Ishikawa (cell line): ENCODE measurements at regions not wholly inside any gene's neighbourhood (a gene's known extent, or its start where the extent isn't known, plus 50 kb on each side); places are given as distances from the start of the nearest gene placed in this dataset.

Experiments
- CEBPB ChIP-seq: IDR thresholded peaks from 2 replicates; pipeline ENCODE4 v1.6.1; 2012
- CREB1 ChIP-seq: IDR thresholded peaks from 2 replicates; pipeline ENCODE4 v1.6.1; 2012; ENCODE audit warnings: low read depth
- EGR1 ChIP-seq: IDR thresholded peaks from 2 replicates; pipeline ENCODE4 v1.6.1; 2012
- EP300 ChIP-seq: IDR thresholded peaks from 2 replicates; pipeline ENCODE4 v1.6.1; 2012; ENCODE audit warnings: borderline replicate concordance
- FOXM1 ChIP-seq: IDR thresholded peaks from 2 replicates; pipeline ENCODE4 v1.6.1; 2012; ENCODE audit warnings: low read depth, borderline replicate concordance
- NFIC ChIP-seq: IDR thresholded peaks from 2 replicates; pipeline ENCODE4 v1.6.1; 2012
- RAD21 ChIP-seq: IDR thresholded peaks from 2 replicates; pipeline ENCODE4 v1.6.1; 2012; ENCODE audit warnings: low read depth
- TAF1 ChIP-seq: IDR thresholded peaks from 2 replicates; pipeline ENCODE4 v1.6.1; 2012; ENCODE audit warnings: low read depth, mild to moderate bottlenecking
- TCF12 ChIP-seq: IDR thresholded peaks from 2 replicates; pipeline ENCODE4 v1.6.1; 2012; ENCODE audit warnings: low read depth
- TEAD4 ChIP-seq: IDR thresholded peaks from 2 replicates; pipeline ENCODE4 v1.6.1; 2012
- YY1 ChIP-seq: IDR thresholded peaks from 2 replicates; pipeline ENCODE4 v1.6.1; 2012; ENCODE audit warnings: low read depth
- ZBTB7A ChIP-seq: IDR thresholded peaks from 2 replicates; pipeline ENCODE4 v1.6.1; 2012; ENCODE audit warnings: low read depth
- TF ChIP-seq, protein P1 (sequence below): IDR thresholded peaks from 2 replicates; pipeline ENCODE4 v1.6.1; 2012
- TF ChIP-seq, protein P2 (sequence below): IDR thresholded peaks from 2 replicates; pipeline ENCODE4 v1.6.1; 2012; ENCODE audit warnings: low read depth, mild to moderate bottlenecking
- TF ChIP-seq, protein P3 (sequence below): IDR thresholded peaks from 2 replicates; pipeline ENCODE4 v1.6.1; 2012

DNA sequence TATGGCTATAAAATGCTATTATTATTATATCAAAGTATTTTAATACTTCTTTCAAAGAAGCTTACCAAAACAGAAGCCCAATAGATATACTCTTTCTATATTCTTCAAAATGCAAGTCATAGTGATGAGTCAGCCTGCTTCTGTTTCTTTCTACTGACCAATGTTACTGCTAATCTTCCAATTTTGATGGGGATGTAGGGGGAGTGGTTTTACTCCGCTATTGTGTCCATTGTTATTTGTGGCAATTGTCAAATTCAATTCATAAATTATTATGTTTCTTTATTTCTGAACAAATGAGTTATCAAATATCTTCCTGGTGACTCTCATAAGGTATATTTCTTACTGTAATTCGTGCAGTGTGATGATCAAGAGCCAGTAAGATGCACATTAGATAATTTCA, 221.5 kb upstream of the DEFB112 start:
- TF ChIP-seq CEBPB (no peak), CREB1 (no peak), TCF12 (no peak), EP300 (no peak), RAD21 (no peak), ZBTB7A (no peak), YY1 (no peak), TEAD4 (no peak), TAF1 (no peak), FOXM1 (no peak), EGR1 (no peak), NFIC (no peak)
- TF ChIP-seq, protein P1, sequence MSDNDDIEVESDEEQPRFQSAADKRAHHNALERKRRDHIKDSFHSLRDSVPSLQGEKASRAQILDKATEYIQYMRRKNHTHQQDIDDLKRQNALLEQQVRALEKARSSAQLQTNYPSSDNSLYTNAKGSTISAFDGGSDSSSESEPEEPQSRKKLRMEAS, result no peak
- TF ChIP-seq, protein P2, sequence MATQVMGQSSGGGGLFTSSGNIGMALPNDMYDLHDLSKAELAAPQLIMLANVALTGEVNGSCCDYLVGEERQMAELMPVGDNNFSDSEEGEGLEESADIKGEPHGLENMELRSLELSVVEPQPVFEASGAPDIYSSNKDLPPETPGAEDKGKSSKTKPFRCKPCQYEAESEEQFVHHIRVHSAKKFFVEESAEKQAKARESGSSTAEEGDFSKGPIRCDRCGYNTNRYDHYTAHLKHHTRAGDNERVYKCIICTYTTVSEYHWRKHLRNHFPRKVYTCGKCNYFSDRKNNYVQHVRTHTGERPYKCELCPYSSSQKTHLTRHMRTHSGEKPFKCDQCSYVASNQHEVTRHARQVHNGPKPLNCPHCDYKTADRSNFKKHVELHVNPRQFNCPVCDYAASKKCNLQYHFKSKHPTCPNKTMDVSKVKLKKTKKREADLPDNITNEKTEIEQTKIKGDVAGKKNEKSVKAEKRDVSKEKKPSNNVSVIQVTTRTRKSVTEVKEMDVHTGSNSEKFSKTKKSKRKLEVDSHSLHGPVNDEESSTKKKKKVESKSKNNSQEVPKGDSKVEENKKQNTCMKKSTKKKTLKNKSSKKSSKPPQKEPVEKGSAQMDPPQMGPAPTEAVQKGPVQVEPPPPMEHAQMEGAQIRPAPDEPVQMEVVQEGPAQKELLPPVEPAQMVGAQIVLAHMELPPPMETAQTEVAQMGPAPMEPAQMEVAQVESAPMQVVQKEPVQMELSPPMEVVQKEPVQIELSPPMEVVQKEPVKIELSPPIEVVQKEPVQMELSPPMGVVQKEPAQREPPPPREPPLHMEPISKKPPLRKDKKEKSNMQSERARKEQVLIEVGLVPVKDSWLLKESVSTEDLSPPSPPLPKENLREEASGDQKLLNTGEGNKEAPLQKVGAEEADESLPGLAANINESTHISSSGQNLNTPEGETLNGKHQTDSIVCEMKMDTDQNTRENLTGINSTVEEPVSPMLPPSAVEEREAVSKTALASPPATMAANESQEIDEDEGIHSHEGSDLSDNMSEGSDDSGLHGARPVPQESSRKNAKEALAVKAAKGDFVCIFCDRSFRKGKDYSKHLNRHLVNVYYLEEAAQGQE, result no peak
- TF ChIP-seq, protein P3, sequence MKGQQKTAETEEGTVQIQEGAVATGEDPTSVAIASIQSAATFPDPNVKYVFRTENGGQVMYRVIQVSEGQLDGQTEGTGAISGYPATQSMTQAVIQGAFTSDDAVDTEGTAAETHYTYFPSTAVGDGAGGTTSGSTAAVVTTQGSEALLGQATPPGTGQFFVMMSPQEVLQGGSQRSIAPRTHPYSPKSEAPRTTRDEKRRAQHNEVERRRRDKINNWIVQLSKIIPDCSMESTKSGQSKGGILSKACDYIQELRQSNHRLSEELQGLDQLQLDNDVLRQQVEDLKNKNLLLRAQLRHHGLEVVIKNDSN, result no peak

DNA sequence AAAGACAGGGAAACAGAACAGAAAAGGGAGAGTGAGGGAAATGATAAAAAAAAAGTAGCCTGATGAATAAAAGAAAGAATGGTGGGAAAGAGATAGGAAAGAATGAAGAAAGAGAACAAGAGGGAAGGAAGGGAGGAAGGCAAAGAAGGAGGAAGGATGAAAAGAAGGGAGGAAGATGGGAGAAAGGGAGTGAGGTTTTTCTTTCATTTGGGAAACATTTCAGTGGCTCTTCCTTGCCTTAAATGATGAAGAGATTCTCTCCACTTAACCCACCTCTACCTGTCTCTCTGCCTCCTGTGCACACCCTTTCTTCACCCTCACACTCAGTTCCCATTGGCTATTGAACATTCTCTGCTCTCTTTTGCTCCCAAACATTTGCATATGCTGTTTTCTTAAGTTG, 222.1 kb upstream of the DEFB112 start:
- TF ChIP-seq, protein P1, result no peak
- TF ChIP-seq EGR1, result no peak
- TF ChIP-seq ZBTB7A, result no peak
- TF ChIP-seq, protein P3, result no peak
- TF ChIP-seq TEAD4, result no peak
- no peak for TF ChIP-seq TAF1
- no peak for TF ChIP-seq RAD21
- no peak for TF ChIP-seq EP300
- TF ChIP-seq NFIC, result no peak
- TF ChIP-seq TCF12, result no peak
- TF ChIP-seq, protein P2, result no peak
- TF ChIP-seq FOXM1, result no peak
- TF ChIP-seq YY1, result no peak
- TF ChIP-seq CREB1, result no peak
- TF ChIP-seq CEBPB, result no peak

DNA sequence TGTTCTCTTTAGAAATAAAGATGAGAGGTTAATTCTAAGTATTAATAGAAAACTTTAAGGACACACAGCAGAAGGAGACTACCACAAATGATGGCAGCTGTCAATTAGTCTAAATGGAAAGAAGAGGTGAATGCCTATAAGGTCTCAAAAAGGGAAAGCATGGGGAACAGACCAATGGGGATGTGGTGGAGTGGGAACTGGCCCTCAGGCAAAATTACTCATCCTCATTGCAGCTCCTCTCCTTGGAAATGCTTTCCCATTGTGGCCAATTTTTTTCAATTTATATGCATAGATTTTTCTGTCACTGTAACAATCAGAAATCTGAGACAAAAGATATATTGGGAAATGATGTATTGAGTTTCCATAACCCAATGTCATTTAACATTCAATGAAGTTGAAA, 222.9 kb upstream of the DEFB112 start:
- TF ChIP-seq RAD21 (no peak), YY1 (no peak), NFIC (no peak), CREB1 (no peak), TCF12 (no peak), TEAD4 (no peak), ZBTB7A (no peak), EGR1 (no peak), EP300 (no peak), FOXM1 (no peak), TAF1 (no peak), CEBPB (no peak)
- TF ChIP-seq, protein P1, result no peak
- TF ChIP-seq, protein P2, result no peak
- TF ChIP-seq, protein P3, result no peak

DNA sequence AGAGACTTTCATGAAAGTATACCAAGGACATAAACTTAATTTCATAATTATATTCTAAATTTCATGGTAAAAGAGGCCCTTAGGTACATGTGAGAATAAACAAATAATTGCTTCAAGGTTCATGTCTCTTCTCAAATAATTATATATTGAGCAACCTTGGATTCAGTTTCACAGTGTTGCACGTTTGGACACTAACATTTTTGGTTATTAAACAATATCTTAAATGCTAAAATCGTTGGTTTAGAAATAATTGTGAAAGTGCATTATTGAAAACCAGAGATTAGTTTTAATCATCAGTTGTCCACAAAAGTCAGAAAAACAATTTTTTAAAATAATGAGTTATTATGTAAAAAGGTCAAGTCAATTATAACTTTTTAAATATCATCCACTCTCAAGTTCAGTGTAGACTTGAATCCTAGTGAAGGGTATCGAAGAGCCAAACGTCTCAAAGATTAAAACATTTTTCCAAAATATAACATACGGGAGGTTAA, 227.1 kb upstream of the DEFB112 start:
- no peak for TF ChIP-seq CEBPB
